Mucosa of descending colon (tissue), 3 donors: ENCODE measurements at regions not wholly inside any gene's neighbourhood (a gene's known extent, or its start where the extent isn't known, plus 50 kb on each side); places are given as distances from the start of the nearest gene placed in this dataset.

Experiments
- ATAC-seq: fragments of 200-7000 bp; cut with Tn5 transposase; one replicate; pipeline ENCODE4 v1.9.1; 2020; ENCODE audit warnings: mild to moderate bottlenecking, moderate library complexity
- DNase-seq, 3 donors: peaks; one replicate each; pipeline ENCODE4 v3.0.0-alpha.2; 2020
- H3K36me3 ChIP-seq: fragments of 200-600 bp; one replicate; pipeline ENCODE4 v1.8.0; 2021; ENCODE audit warnings: low read depth, mild to moderate bottlenecking
- H3K4me1 ChIP-seq: fragments of 200-600 bp; one replicate; pipeline ENCODE4 v1.8.0; 2021; ENCODE audit warnings: low read depth, mild to moderate bottlenecking
- H3K4me3 ChIP-seq: fragments of 200-600 bp; one replicate; pipeline ENCODE4 v1.8.0; 2021; ENCODE audit warnings: mild to moderate bottlenecking
- H3K9me3 ChIP-seq: fragments of 200-600 bp; one replicate; pipeline ENCODE4 v1.8.0; 2021; ENCODE audit warnings: mild to moderate bottlenecking
- intact Hi-C, 2 donors: fragments of 100-400 bp; cut with DNase I in 1 of 2; cut with micrococcal nuclease in 1 of 2; formaldehyde crosslinking; loops; one replicate each; pipeline versions ENCODE4 v1.11.0 to v1.11.1; 2022; cut with DNase I, micrococcal nuclease
- TF ChIP-seq, protein P1 (sequence below): fragments of 200-600 bp; IDR thresholded peaks from one replicate; pipeline ENCODE4 v1.8.0; 2022; ENCODE audit warnings: antibody characterized with exemption, mild to moderate bottlenecking
- donor health status: DM: no; HTN: no; CAD: no; lungs with moderate emphysema.
- donor health status: DM: no; HTN: no; CAD: no.
- donor health status: DM: no; HTN: yes; CAD: no.

DNA sequence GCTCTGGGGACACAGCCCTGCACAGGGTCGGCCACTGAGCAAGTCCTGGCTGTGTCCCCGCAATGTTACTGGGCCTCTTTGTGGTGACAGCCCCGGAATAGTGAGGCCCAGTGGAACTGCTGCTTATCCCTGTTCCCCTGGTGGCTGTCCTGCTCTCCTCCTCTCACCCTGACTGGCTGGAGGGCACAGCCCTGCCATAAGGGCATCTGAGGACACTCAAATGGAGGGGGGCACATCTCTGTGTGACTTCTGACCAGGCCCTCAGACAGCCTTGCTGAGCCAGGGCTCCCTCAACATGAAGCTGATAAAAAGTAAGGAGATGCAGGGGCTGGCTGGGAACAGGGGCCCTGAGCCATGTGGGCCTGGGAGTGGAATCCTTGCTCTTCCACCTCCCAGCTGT is 127.4 kb upstream of the ATP2B2 start:
- intact Hi-C loops: no loop called here
- no peaks in the 10 kb centered on the region for H3K4me1 ChIP-seq
- DNase-seq: no peak
- no peaks in the 10 kb centered on the region for H3K36me3 ChIP-seq
- no peak for ATAC-seq
- no peak overlapping the region for H3K4me3 ChIP-seq
- TF ChIP-seq, protein P1, sequence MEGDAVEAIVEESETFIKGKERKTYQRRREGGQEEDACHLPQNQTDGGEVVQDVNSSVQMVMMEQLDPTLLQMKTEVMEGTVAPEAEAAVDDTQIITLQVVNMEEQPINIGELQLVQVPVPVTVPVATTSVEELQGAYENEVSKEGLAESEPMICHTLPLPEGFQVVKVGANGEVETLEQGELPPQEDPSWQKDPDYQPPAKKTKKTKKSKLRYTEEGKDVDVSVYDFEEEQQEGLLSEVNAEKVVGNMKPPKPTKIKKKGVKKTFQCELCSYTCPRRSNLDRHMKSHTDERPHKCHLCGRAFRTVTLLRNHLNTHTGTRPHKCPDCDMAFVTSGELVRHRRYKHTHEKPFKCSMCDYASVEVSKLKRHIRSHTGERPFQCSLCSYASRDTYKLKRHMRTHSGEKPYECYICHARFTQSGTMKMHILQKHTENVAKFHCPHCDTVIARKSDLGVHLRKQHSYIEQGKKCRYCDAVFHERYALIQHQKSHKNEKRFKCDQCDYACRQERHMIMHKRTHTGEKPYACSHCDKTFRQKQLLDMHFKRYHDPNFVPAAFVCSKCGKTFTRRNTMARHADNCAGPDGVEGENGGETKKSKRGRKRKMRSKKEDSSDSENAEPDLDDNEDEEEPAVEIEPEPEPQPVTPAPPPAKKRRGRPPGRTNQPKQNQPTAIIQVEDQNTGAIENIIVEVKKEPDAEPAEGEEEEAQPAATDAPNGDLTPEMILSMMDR: no peak
- peaks cover 5% of the 10 kb centered on the region for H3K9me3 ChIP-seq

DNA sequence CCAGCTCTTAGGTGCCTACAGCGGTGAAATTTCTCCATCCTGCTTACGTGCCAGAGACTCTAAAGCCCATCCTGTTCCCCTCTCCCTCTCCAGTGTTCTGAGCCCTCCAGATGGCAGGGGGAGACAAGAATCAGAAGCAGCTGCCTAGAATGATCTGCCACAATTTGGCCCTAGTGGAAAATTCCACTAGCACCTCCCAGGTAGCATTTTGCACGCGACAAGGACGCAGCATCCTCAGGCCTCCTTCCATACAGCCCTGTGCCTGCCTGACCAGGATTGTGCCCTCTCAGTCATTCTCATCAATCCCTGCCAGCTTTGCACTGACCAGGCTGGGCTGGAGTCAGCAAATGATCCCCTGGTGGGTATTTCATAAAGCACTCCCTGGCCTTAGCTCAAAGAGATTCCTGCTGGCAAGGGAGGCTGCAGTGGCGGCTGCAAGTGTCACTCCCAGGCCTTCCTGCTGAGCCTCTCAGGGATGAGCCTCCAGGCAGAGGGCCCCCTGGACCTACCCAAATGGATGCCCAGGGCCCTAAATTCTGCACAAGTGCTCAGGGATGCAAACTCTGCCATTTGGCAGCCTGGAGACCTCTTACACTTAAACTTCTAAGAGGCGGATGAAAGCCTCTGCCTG is 130.2 kb upstream of the ATP2B2 start:
- no peak for DNase-seq
- no peaks in the 10 kb centered on the region for H3K4me1 ChIP-seq
- TF ChIP-seq, protein P1: no peak

DNA sequence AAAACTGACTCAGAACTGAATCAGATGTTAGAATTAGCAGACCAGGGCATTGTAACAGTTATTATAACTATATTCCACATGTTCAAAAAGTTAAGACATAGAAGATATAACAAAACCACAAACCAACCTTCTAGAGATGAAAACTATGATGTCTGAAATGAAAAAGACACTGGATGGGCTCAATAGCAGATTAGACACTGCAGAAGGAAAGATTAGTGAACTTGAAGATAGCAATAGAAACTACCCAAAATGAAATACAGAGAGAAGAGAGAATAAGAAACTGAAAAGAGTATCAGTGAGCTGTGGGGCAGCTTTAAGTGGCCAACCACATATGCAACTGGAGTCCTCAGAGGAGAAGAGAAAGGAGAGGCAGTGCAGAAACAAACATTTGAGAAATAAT is 132.0 kb upstream of the ATP2B2 start:
- Histone ChIP-seq H3K4me1 (no peaks in the 10 kb centered on the region), H3K36me3 (no peaks in the 10 kb centered on the region), H3K4me3 (no peak overlapping the region), H3K9me3 (peaks cover 16% of the 10 kb centered on the region)
- TF ChIP-seq, protein P1: no peak
- ATAC-seq: no peak
- intact Hi-C loops: no loop called here
- DNase-seq: no peak

More for the DNA sequence above, 130.2 kb upstream of the ATP2B2 start:
- Histone ChIP-seq H3K4me3 (no peak overlapping the region), H3K9me3 (peaks cover 16% of the 10 kb centered on the region), H3K36me3 (no peaks in the 10 kb centered on the region)
- intact Hi-C loops: no loop called here
- ATAC-seq: no peak

DNA sequence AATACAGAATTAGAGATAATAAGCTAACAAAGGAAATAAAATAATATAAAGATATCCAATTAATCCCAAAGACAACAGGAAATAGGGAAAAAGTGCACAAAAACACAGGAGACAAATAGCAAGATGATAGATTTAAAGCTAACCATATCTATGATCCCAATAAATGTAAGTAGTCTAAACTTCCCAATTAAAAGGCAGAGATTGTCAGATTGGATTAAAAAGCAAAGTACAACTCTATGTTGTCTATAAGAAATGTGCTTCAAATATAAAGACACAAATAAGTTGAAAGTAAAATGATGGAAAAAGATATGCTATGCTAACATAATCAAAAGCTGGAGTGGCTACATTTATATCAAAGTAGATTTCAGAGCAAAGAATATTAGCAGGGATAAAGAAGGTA is 133.1 kb upstream of the ATP2B2 start:
- Histone ChIP-seq H3K36me3 (no peaks in the 10 kb centered on the region), H3K4me1 (no peaks in the 10 kb centered on the region), H3K4me3 (no peak overlapping the region), H3K9me3 (peaks cover 16% of the 10 kb centered on the region)
- no peak for ATAC-seq
- intact Hi-C loops: no loop called here
- TF ChIP-seq, protein P1: no peak
- no peak for DNase-seq

DNA sequence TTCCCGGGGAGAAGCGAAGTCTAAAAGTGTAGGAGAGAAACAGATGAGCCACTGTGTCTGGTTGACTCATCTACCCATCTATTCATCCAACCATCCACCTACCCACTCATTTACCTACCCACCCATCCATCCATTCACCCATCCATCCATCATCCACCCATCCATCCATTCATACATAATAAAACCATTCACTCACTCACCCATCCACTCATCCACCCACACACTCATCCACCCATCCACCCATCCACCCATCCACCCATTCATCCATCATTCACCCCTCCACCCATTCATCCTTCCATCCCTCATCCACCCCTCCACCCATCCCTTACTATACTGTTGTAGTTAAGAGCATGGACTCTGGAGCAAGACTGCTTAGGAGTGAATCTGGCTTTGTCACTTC is 136.4 kb upstream of the ATP2B2 start:
- Histone ChIP-seq H3K9me3 (peaks cover 16% of the 10 kb centered on the region), H3K36me3 (no peaks in the 10 kb centered on the region), H3K4me3 (no peak overlapping the region), H3K4me1 (no peaks in the 10 kb centered on the region)
- DNase-seq (no peak), ATAC-seq (no peak)
- TF ChIP-seq, protein P1: no peak
- intact Hi-C loops: no loop called here

DNA sequence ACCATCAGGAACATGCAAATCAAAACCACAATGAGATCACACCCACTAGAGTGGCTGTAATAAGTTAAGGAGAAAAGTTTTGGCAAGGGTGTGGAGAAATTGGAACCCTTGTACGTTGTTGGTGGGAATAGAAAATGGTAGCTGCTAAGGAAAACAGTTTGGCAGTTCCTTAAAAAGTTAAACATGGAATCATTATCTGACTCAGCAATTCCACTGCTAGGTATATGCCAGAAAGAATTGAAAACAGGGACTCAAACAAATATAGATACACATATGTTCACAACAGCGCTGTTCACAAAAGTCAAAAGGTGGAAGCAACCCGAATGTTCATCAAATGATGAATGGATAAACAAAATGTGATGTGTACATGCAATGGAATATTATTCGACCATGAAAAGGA is 138.8 kb upstream of the ATP2B2 start:
- Histone ChIP-seq H3K4me3 (no peak overlapping the region), H3K9me3 (no peaks in the 10 kb centered on the region), H3K36me3 (no peaks in the 10 kb centered on the region), H3K4me1 (no peaks in the 10 kb centered on the region)
- TF ChIP-seq, protein P1: no peak
- DNase-seq: no peak
- intact Hi-C loops: no loop called here
- no peak for ATAC-seq
